ENCODE measurements at regions not wholly inside any gene's neighbourhood (a gene's known extent, or its start where the extent isn't known, plus 50 kb on each side); places are given as distances from the start of the nearest gene placed in this dataset.

DNA sequence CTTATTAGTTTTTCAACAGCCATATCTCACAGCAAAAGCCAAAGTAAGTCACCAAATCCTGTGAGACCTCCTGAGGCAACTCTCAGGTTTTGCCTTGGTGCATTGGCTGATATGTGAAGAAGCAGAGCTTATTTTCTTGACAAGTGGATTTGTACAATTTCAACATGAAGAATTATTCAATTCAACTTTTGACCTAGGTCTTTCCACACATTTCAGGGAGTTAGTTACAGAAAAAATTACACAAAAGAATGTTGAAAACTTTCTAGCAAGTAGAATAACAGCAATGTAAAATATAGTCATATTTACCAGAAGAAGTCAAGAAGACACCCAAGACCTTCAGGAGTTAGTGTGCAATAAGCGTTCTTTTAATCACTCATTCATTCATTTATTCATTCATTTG, 62.4 kb upstream of the ADRB2 start:
- TF ChIP-seq, protein P1, sequence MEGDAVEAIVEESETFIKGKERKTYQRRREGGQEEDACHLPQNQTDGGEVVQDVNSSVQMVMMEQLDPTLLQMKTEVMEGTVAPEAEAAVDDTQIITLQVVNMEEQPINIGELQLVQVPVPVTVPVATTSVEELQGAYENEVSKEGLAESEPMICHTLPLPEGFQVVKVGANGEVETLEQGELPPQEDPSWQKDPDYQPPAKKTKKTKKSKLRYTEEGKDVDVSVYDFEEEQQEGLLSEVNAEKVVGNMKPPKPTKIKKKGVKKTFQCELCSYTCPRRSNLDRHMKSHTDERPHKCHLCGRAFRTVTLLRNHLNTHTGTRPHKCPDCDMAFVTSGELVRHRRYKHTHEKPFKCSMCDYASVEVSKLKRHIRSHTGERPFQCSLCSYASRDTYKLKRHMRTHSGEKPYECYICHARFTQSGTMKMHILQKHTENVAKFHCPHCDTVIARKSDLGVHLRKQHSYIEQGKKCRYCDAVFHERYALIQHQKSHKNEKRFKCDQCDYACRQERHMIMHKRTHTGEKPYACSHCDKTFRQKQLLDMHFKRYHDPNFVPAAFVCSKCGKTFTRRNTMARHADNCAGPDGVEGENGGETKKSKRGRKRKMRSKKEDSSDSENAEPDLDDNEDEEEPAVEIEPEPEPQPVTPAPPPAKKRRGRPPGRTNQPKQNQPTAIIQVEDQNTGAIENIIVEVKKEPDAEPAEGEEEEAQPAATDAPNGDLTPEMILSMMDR (IDR thresholded peaks at IDR 0.05; ENCODE audit: borderline replicate concordance, extremely low read depth, low read length, poor library complexity, severe bottlenecking) = no peak
- no peak for TF ChIP-seq EZH2 (IDR thresholded peaks at IDR 0.05; ENCODE audit: borderline replicate concordance, low read depth, low read length, severe bottlenecking)
- no peak overlapping the region for H3K4me3 ChIP-seq (ENCODE audit: low read depth in 1 of 2, low read length in 2 of 2)

DNA sequence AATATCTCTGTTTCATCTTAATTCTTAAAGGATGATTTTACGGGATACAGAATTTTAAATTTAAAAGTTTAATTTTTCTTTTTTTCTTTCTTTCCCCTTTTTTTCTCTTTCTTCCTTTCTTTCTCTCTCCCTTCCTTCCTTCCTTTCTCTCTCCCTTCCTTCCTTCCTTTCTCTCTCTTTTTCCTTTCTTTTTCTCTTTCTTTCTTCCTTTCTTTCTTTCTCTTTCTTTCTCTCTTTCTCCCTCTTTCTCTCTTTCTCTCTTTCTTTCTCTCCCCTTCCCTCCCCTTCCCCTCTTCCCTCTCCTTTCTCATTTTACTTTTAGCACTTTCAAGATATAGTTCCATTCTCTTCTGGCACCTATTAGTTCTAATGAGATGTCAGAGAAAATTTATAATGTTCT, 61.4 kb upstream of the ADRB2 start:
- Histone ChIP-seq H4K20me1 (ENCODE audit: insufficient read depth, low read length) (no peaks in the 10 kb centered on the region), H2AFZ (ENCODE audit: low read depth, low read length) (no peak overlapping the region), H3K27me3 (ENCODE audit: insufficient read depth, low read length, poor library complexity) (no peaks in the 10 kb centered on the region), H3K4me2 (ENCODE audit: insufficient read depth, low read length) (no peak overlapping the region), H3K9me3 (ENCODE audit: insufficient read depth, low read length, severe bottlenecking) (no peaks in the 10 kb centered on the region), H3K36me3 (ENCODE audit: insufficient read depth, low read length) (no peaks in the 10 kb centered on the region), H3K79me2 (ENCODE audit: insufficient read depth, low read length) (no peaks in the 10 kb centered on the region), H3K9ac (ENCODE audit: low read depth, low read length) (no peak overlapping the region), H3K27ac (ENCODE audit: low read length) (no peak overlapping the region), H3K4me3 (ENCODE audit: low read depth in 1 of 2, low read length in 2 of 2) (no peak overlapping the region), H3K4me1 (ENCODE audit: insufficient read depth, low read length) (no peaks in the 10 kb centered on the region)
- ATAC-seq (ENCODE audit: insufficient read depth, low read depth) (no peak), DNase-seq (no peak)
- TF ChIP-seq, protein P1 (IDR thresholded peaks at IDR 0.05; ENCODE audit: borderline replicate concordance, extremely low read depth, low read length, poor library complexity, severe bottlenecking) = no peak
- TF ChIP-seq EZH2 (IDR thresholded peaks at IDR 0.05; ENCODE audit: borderline replicate concordance, low read depth, low read length, severe bottlenecking) = no peak

More for the DNA sequence above, 62.4 kb upstream of the ADRB2 start:
- no peak for ATAC-seq (ENCODE audit: insufficient read depth, low read depth)
- H2AFZ ChIP-seq (ENCODE audit: low read depth, low read length) = no peak overlapping the region
- no peaks in the 10 kb centered on the region for H3K36me3 ChIP-seq (ENCODE audit: insufficient read depth, low read length)
- no peaks in the 10 kb centered on the region for H4K20me1 ChIP-seq (ENCODE audit: insufficient read depth, low read length)
- H3K27me3 ChIP-seq (ENCODE audit: insufficient read depth, low read length, poor library complexity) = no peaks in the 10 kb centered on the region
- H3K9me3 ChIP-seq (ENCODE audit: insufficient read depth, low read length, severe bottlenecking) = no peaks in the 10 kb centered on the region
- H3K79me2 ChIP-seq (ENCODE audit: insufficient read depth, low read length) = no peaks in the 10 kb centered on the region
- DNase-seq = no peak
- H3K9ac ChIP-seq (ENCODE audit: low read depth, low read length) = no peak overlapping the region
- H3K4me1 ChIP-seq (ENCODE audit: insufficient read depth, low read length) = no peaks in the 10 kb centered on the region
- no peak overlapping the region for H3K4me2 ChIP-seq (ENCODE audit: insufficient read depth, low read length)
- H3K27ac ChIP-seq (ENCODE audit: low read length) = no peak overlapping the region

DNA sequence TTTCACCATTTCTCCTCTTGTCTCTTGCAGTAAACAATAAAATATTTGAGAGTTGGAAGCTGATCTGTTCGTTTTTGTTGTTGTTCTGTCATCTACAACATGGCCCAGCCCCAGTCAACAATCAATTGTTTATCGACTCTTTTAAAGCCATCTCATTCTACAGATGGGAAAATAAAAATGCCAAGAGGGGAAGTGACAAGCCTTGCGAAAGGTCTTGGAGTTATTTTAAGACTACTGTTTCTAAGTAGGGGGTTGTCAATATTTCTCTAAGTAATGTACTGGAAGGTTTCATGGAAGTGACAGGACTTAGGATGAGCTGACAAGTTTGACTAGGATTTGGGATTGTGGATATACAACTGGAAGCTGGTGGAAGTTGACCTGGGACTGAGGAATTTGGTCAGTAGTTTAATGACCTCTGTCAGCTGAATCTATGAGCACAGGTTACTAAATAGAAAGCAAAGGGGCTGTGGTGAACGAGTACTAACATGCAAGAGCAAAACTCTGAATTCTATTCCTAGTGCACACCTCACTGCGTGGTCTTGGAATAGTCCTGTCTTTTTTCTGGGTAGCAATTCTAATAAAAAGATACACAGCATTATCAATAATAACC, 57.5 kb upstream of the ADRB2 start:
- no peak overlapping the region for H3K4me2 ChIP-seq (ENCODE audit: insufficient read depth, low read length)
- no peak overlapping the region for H2AFZ ChIP-seq (ENCODE audit: low read depth, low read length)
- H4K20me1 ChIP-seq (ENCODE audit: insufficient read depth, low read length) = no peaks in the 10 kb centered on the region
- no peaks in the 10 kb centered on the region for H3K4me1 ChIP-seq (ENCODE audit: insufficient read depth, low read length)
- H3K79me2 ChIP-seq (ENCODE audit: insufficient read depth, low read length) = no peaks in the 10 kb centered on the region
- H3K27me3 ChIP-seq (ENCODE audit: insufficient read depth, low read length, poor library complexity) = no peaks in the 10 kb centered on the region
- H3K27ac ChIP-seq (ENCODE audit: low read length) = no peak overlapping the region
- H3K36me3 ChIP-seq (ENCODE audit: insufficient read depth, low read length) = no peaks in the 10 kb centered on the region
- no peak overlapping the region for H3K4me3 ChIP-seq (ENCODE audit: low read depth in 1 of 2, low read length in 2 of 2)
- H3K9ac ChIP-seq (ENCODE audit: low read depth, low read length) = no peak overlapping the region
- DNase-seq (no peak), ATAC-seq (ENCODE audit: insufficient read depth, low read depth) (no peak)
- no peak for TF ChIP-seq EZH2 (IDR thresholded peaks at IDR 0.05; ENCODE audit: borderline replicate concordance, low read depth, low read length, severe bottlenecking)
- TF ChIP-seq, protein P1 (IDR thresholded peaks at IDR 0.05; ENCODE audit: borderline replicate concordance, extremely low read depth, low read length, poor library complexity, severe bottlenecking) = no peak
- no peaks in the 10 kb centered on the region for H3K9me3 ChIP-seq (ENCODE audit: insufficient read depth, low read length, severe bottlenecking)
